Upper lobe of left lung (tissue), 4 donors: ENCODE measurements at regions not wholly inside any gene's neighbourhood (a gene's known extent, or its start where the extent isn't known, plus 50 kb on each side); places are given as distances from the start of the nearest gene placed in this dataset.

Experiments used
- EP300 ChIP-seq, 4 donors: sonication (generic); formaldehyde crosslinking; IDR thresholded peaks; one replicate each; pipeline ENCODE4 v1.5.1; 2017; ENCODE audit warnings: antibody characterized with exemption in 4 of 4, control low read depth in 2 of 4
- POLR2A ChIP-seq, 4 donors: fragments of 450-650 bp; IDR thresholded peaks; one replicate each; pipeline ENCODE4 v1.5.1; 2016 to 2017; ENCODE audit warnings: antibody characterized with exemption in 4 of 4, mild to moderate bottlenecking in 2 of 4
- POLR2AphosphoS5 ChIP-seq, 2 donors: sonication (generic); formaldehyde crosslinking; IDR thresholded peaks; one replicate each; pipeline ENCODE4 v1.5.1; 2017; ENCODE audit warnings: antibody characterized with exemption in 2 of 2
- TF ChIP-seq, protein P1 (sequence below), 6 experiments: fragments of 450-650 bp in 4 of 6; fragments of 200-600 bp in 2 of 6; sonication (generic) in 2 of 6; IDR thresholded peaks; one replicate each; pipeline ENCODE4 v1.5.1; 2016 to 2019; ENCODE audit warnings: antibody characterized with exemption in 6 of 6

DNA sequence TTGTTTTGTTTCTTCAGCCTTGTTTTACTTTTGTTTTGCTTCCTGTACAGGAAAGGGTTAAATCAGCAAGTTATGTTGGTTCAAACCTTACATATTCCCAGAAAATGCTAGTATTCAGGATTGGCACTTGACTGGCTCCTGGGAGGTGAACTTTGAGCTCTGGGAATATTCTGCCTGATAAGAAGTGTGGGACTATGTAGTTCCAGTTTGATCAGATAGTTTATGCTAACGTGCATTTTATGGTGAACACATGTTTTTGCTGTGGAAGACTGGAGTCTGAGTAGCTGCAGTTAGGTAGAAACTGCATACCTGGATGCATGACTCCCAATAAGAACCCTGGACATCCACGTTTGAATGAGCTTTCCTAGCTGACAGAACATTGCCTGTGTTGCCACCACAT, 603.1 kb upstream of the HS6ST1 start:
- TF ChIP-seq, protein P1, sequence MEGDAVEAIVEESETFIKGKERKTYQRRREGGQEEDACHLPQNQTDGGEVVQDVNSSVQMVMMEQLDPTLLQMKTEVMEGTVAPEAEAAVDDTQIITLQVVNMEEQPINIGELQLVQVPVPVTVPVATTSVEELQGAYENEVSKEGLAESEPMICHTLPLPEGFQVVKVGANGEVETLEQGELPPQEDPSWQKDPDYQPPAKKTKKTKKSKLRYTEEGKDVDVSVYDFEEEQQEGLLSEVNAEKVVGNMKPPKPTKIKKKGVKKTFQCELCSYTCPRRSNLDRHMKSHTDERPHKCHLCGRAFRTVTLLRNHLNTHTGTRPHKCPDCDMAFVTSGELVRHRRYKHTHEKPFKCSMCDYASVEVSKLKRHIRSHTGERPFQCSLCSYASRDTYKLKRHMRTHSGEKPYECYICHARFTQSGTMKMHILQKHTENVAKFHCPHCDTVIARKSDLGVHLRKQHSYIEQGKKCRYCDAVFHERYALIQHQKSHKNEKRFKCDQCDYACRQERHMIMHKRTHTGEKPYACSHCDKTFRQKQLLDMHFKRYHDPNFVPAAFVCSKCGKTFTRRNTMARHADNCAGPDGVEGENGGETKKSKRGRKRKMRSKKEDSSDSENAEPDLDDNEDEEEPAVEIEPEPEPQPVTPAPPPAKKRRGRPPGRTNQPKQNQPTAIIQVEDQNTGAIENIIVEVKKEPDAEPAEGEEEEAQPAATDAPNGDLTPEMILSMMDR (IDR thresholded peaks at IDR 0.05) = no peak
- no peak for TF ChIP-seq EP300 (IDR thresholded peaks at IDR 0.05)
- no peak for TF ChIP-seq POLR2AphosphoS5 (IDR thresholded peaks at IDR 0.05)
- no peak for TF ChIP-seq POLR2A (IDR thresholded peaks at IDR 0.05)
